Nephron (organoid): ENCODE measurements at regions not wholly inside any gene's neighbourhood (a gene's known extent, or its start where the extent isn't known, plus 50 kb on each side); places are given as distances from the start of the nearest gene placed in this dataset.
"Not testable (repeated sequence)": the region's sequence is repeated elsewhere in the genome, so short reads cannot be mapped to it uniquely, and the experiment has no call there.

Experiments used
- H3K27ac Mint-ChIP-seq, 3 experiments: 2 replicates each; pipeline ENCODE4 v1.8.0; 2020; ENCODE audit warnings: mixed read lengths in 3 of 3, mild to moderate bottlenecking in 2 of 3, moderate library complexity in 1 of 3
- H3K27me3 Mint-ChIP-seq: 2 replicates; pipeline ENCODE4 v1.8.0; 2021; ENCODE audit warnings: low read depth, mild to moderate bottlenecking, moderate library complexity, mixed read lengths
- H3K36me3 Mint-ChIP-seq: 2 replicates; pipeline ENCODE4 v1.8.0; 2020; ENCODE audit warnings: low read depth, mixed read lengths
- H3K4me1 Mint-ChIP-seq: 2 replicates; pipeline ENCODE4 v1.8.0; 2020; ENCODE audit warnings: mixed read lengths
- H3K4me3 Mint-ChIP-seq, 3 experiments: 2 replicates each; pipeline ENCODE4 v1.8.0; 2020; ENCODE audit warnings: mild to moderate bottlenecking in 3 of 3, mixed read lengths in 3 of 3, moderate library complexity in 2 of 3
- H3K9me3 Mint-ChIP-seq: 2 replicates; pipeline ENCODE4 v1.8.0; 2020; ENCODE audit warnings: mixed read lengths

GRCh38 chr2:111430817-111431661 lies 310.3 kb downstream of the BCL2L11 start:
- H3K36me3 Mint-ChIP-seq, H3K4me1 Mint-ChIP-seq, H3K27ac Mint-ChIP-seq, H3K9me3 Mint-ChIP-seq, H3K4me3 Mint-ChIP-seq: not testable (repeated sequence)
- peaks cover 14% of the 10 kb centered on the region for H3K27me3 Mint-ChIP-seq

DNA sequence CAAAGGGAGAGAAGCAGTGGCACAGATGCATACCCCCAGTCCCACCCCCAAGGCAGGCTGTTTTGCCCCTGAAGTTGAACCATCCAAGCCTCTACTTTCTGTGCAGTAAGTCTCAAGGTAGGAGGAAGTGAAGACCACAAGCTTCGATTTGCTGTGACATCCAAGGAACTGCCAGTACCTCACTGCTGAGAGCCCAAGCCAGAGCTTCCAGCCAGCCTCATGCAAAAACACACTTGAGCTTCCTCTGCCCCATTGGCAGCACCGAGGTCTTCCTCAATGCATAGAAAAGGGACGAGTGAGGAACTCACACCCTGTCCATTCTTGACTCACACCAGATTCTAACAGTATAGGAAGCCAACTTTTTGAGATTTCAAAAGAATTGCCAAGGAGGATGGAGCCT lies 311.7 kb downstream of the BCL2L11 start:
- H3K27me3 Mint-ChIP-seq, result peaks cover 14% of the 10 kb centered on the region
- not testable (repeated sequence) for H3K27ac Mint-ChIP-seq, H3K9me3 Mint-ChIP-seq, H3K4me3 Mint-ChIP-seq, H3K36me3 Mint-ChIP-seq, H3K4me1 Mint-ChIP-seq

DNA sequence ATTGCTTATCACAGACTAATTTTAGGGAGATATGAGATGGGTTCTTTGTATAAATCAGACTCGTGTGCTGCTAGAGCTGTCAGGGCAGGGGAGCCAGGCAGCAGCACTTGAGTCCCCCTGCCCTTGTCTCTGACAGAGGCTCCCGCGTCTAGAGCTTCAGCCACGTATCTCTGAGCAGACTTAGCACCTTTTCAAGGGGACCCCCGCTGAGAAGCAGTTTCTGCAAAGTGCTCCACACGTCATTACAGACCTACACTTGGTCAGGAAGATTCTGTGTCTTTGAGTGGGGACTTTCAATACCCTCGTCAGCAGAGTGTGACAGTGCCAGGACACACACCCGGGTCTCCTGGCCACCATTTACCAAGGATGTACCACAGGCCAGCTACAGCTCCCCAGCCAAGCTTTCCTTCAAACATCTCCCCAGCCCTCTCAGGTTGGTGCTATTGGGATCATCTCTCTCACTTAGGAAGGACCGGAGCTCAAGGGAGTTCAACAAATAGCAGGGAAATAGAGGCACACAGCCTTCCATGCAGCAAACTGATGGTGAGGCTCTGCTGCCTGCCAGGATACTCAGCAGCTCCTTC lies 312.3 kb downstream of the BCL2L11 start:
- not testable (repeated sequence) for H3K36me3 Mint-ChIP-seq, H3K4me1 Mint-ChIP-seq, H3K9me3 Mint-ChIP-seq, H3K27ac Mint-ChIP-seq, H3K4me3 Mint-ChIP-seq
- peaks cover 14% of the 10 kb centered on the region for H3K27me3 Mint-ChIP-seq

DNA sequence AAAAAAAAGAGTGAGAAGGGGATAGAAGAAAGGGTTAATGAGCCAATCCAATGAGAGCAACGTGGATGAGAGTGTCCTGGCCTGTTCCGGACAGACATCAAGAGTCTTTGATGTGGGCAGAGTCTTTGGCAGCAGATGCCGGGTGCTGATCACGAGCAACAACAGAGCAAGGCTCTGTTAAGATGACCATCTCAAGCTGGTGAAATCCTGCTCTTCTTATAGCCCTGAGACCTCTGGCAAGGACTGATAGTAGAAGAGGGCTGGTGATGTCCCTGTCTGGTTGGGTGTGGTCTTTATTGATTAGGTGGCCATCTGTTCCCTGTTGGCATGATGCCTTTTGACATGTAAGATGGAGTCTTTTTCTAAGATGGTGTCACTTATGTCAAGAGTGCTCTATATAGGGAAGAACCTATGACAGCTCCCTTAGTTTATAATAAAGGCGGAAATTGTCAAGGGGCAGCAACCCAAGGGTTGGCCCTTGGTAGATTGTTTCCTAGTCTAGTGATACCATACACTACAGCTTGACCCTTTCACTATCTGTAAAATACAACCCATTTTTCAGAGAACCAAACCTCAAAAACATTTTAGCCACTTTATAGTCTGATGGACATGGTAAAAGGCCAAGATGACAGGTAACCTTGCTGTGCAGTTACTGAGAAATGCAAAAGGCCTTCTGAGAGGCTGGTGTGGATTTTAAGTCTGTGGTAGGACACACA lies 313.3 kb downstream of the BCL2L11 start:
- H3K27me3 Mint-ChIP-seq, H3K4me1 Mint-ChIP-seq, H3K4me3 Mint-ChIP-seq, H3K36me3 Mint-ChIP-seq, H3K27ac Mint-ChIP-seq, H3K9me3 Mint-ChIP-seq: not testable (repeated sequence)

DNA sequence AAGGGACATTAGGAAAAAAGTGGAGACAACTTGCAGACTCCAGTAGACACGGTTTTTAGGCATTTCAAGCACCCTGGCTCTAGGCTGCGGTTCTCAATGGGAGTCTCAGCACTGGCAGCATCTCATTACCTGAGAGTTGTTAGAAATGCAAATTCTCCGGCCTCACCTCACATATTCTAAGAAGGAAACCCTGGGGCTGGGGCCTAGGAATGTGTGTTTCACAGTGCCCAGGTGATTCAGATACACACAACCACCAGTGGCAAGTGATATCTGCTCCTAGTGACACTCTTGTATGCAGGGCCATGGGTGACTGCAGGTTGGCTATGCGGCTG lies 313.9 kb downstream of the BCL2L11 start:
- H3K36me3 Mint-ChIP-seq, H3K4me3 Mint-ChIP-seq, H3K27me3 Mint-ChIP-seq, H3K9me3 Mint-ChIP-seq, H3K4me1 Mint-ChIP-seq, H3K27ac Mint-ChIP-seq: not testable (repeated sequence)

DNA sequence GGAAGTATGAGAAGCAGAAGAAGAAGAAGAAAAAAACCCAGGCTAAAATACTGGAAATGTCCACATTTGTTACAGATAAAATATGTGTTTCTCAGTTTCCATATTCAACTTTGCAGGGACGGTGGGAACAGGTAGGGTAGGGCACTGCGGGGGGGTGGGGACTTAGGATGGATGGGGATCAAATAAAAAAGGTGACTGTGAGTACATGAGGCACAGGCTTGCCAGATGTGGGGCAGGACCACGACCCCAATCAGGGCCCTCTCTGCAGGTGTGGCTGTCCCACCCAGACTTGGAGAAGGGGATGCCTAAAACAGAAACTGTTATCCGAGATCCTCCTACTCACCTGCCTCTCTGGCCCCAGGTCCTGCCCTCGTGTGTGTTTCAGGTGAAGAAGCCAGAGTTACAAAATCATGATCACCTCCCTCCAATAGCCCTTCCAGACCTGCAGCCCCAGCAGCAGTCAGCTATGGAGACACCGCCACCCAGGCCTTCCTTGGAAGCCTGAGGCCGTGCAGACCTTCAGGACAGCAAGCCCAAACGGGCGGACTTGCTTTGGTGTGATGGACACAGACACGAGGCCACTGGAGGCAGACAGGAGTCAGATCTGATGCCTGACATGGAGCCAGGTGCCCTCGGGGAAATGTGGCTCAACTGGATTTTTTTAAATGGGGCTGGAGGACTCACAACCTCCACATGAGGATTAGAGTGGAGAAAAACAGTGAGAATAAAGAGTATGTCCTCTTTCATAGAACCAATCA lies 315.0 kb downstream of the BCL2L11 start:
- H3K9me3 Mint-ChIP-seq, H3K4me1 Mint-ChIP-seq, H3K27me3 Mint-ChIP-seq, H3K27ac Mint-ChIP-seq, H3K4me3 Mint-ChIP-seq, H3K36me3 Mint-ChIP-seq: not testable (repeated sequence)

DNA sequence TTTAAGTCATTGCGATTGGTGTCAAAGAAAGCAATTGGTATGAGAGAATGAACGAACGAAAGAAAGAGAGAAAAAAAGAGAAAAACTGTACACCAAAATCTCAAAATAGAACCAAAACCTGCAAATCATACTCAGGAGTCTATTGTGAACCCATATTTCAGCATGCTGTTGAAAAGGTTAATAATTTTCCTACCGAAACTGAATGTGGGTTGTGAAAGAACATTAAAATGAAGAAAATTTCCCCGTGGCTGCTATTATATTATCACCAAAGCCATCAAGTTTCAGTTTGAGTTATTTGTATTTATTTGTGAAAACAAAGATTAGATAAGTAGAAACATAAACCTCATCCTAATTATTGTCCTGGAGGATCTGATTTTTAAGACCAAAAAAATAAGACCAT lies 315.7 kb downstream of the BCL2L11 start:
- H3K9me3 Mint-ChIP-seq, H3K4me3 Mint-ChIP-seq, H3K27me3 Mint-ChIP-seq, H3K4me1 Mint-ChIP-seq, H3K27ac Mint-ChIP-seq, H3K36me3 Mint-ChIP-seq: not testable (repeated sequence)

GRCh38 chr2:111437288-111437990 lies 316.7 kb downstream of the BCL2L11 start:
- H3K36me3 Mint-ChIP-seq, H3K4me3 Mint-ChIP-seq, H3K27ac Mint-ChIP-seq: not testable (repeated sequence)

DNA sequence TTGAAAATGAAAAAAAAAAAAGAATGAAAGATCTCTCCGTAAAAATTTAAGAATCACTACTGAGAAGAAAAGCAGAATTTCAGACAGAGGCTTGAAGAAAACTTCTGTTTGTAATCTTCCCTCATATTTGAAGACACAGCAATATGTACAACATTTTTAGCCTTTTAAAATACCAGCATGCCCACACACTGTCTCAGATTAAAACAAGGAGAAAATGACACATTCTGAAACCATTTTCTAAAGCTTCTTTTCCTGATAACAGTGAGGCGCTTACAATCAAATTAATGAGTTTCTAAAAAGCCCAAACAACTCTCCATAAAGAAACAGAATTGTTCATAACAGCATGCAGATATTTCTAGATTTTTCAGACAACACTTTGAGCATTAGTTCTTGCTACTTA lies 317.4 kb downstream of the BCL2L11 start:
- not testable (repeated sequence) for H3K9me3 Mint-ChIP-seq, H3K4me1 Mint-ChIP-seq, H3K4me3 Mint-ChIP-seq, H3K27me3 Mint-ChIP-seq, H3K27ac Mint-ChIP-seq, H3K36me3 Mint-ChIP-seq

More at GRCh38 chr2:111437288-111437990, 316.7 kb downstream of the BCL2L11 start:
- not testable (repeated sequence) for H3K9me3 Mint-ChIP-seq, H3K27me3 Mint-ChIP-seq, H3K4me1 Mint-ChIP-seq

DNA sequence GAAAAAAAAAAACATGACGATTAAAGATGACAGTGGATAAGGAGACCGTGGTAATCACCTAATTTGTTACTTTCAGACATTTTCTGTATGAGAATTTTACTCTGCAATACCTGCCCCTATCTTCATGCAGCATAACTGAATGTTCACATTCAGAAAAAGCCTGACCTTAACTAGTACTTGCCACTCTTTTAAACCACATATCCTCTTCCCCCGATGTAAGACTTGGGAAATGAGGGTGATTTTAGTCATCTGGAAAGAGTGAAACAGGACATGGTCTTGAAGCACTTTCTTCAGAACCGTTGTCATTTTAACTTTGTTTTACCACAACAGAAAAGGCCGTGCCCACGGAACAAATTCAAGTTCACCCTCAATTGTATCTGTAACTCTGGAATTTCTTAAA lies 318.5 kb downstream of the BCL2L11 start:
- H3K4me1 Mint-ChIP-seq, H3K4me3 Mint-ChIP-seq, H3K36me3 Mint-ChIP-seq, H3K9me3 Mint-ChIP-seq, H3K27ac Mint-ChIP-seq, H3K27me3 Mint-ChIP-seq: not testable (repeated sequence)

GRCh38 chr2:111441614-111442013 lies 320.9 kb downstream of the BCL2L11 start:
- not testable (repeated sequence) for H3K4me1 Mint-ChIP-seq, H3K4me3 Mint-ChIP-seq, H3K27me3 Mint-ChIP-seq, H3K27ac Mint-ChIP-seq, H3K9me3 Mint-ChIP-seq, H3K36me3 Mint-ChIP-seq

DNA sequence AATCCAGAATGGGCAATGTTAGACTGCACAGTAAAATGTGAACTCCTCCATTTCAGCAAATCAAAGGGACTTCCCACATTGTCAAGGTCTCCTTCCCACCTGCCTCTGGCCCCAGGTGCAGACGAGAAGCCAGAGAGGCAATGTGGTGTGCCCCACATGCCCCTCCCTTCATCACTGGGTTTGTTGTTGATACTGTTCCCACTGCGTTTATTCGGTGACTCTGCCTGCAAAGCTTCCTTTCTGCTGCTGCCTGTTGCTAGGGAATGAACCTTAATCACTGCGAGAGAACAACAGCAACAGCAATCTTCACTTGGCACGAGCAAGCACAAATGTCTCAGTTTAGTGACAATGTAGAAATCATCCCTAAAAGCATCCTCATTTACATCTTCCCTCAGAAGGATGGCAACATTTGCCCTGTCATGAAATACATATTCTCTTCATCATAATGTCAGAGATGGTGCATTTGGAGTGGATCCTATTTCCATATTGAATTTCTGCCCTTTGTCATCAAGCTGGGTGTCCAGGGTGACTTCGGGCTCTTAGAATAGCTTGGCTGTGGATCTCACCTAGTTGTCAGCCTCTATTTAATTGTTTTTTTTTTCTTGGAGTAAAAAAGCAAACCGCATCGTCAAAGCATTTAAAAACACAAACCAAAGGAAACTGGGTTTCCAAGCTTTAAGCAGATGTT lies 322.2 kb downstream of the BCL2L11 start:
- not testable (repeated sequence) for H3K27ac Mint-ChIP-seq, H3K36me3 Mint-ChIP-seq, H3K9me3 Mint-ChIP-seq, H3K27me3 Mint-ChIP-seq, H3K4me3 Mint-ChIP-seq, H3K4me1 Mint-ChIP-seq

GRCh38 chr2:111444516-111444915 lies 323.8 kb downstream of the BCL2L11 start:
- not testable (repeated sequence) for H3K36me3 Mint-ChIP-seq, H3K27ac Mint-ChIP-seq, H3K4me3 Mint-ChIP-seq, H3K27me3 Mint-ChIP-seq, H3K4me1 Mint-ChIP-seq, H3K9me3 Mint-ChIP-seq
